ENCODE measurements at regions not wholly inside any gene's neighbourhood (a gene's known extent, or its start where the extent isn't known, plus 50 kb on each side); places are given as distances from the start of the nearest gene placed in this dataset.

- 0 out of 2 replicates have a peak, but pooled peaks have one; percentile 13 for TF ChIP-seq ZNF609 (CRISPR knock-in tag; IDR thresholded peaks at IDR 0.05; ENCODE audit: borderline replicate concordance)
- TF ChIP-seq EP300 (IDR thresholded peaks at IDR 0.05; ENCODE audit: low read depth in 2 of 2, low read length in 2 of 2): peak in 1 of 2 experiments; percentile 29; a peak in 1 of 4 replicates
- peak; percentile 44 for TF ChIP-seq EP300 (CRISPR knock-in tag; IDR thresholded peaks at IDR 0.05; ENCODE audit: borderline replicate concordance)
- 0 out of 2 replicates have a peak, but pooled peaks have one; percentile 34 for TF ChIP-seq CSRNP1 (CRISPR knock-in tag; IDR thresholded peaks at IDR 0.05)
- TF ChIP-seq, protein P1, sequence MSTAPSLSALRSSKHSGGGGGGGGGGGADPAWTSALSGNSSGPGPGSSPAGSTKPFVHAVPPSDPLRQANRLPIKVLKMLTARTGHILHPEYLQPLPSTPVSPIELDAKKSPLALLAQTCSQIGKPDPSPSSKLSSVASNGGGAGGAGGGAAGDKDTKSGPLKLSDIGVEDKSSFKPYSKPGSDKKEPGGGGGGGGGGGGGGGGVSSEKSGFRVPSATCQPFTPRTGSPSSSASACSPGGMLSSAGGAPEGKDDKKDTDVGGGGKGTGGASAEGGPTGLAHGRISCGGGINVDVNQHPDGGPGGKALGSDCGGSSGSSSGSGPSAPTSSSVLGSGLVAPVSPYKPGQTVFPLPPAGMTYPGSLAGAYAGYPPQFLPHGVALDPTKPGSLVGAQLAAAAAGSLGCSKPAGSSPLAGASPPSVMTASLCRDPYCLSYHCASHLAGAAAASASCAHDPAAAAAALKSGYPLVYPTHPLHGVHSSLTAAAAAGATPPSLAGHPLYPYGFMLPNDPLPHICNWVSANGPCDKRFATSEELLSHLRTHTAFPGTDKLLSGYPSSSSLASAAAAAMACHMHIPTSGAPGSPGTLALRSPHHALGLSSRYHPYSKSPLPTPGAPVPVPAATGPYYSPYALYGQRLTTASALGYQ (CRISPR knock-in tag; IDR thresholded peaks at IDR 0.05): peak; percentile 1; the same call in 1 of the 2 replicates
- no peak for TF ChIP-seq HHEX (CRISPR knock-in tag; IDR thresholded peaks at IDR 0.05)
- TF ChIP-seq ZNF280B (CRISPR knock-in tag; IDR thresholded peaks at IDR 0.05; ENCODE audit: borderline replicate concordance): no peak
- TF ChIP-seq SPEN (CRISPR knock-in tag; IDR thresholded peaks at IDR 0.05; ENCODE audit: low read depth): no peak
- TF ChIP-seq NPAS2 (CRISPR knock-in tag; IDR thresholded peaks at IDR 0.05; ENCODE audit: borderline replicate concordance): no peak
- TF ChIP-seq ZSCAN31 (CRISPR knock-in tag; IDR thresholded peaks at IDR 0.05; ENCODE audit: low read depth): no peak
- TF ChIP-seq NFIC (IDR thresholded peaks at IDR 0.05; ENCODE audit: low read length): 0 out of 2 replicates have a peak, but pooled peaks have one; percentile 27
- TF ChIP-seq KDM5B (CRISPR knock-in tag; IDR thresholded peaks at IDR 0.05; ENCODE audit: borderline replicate concordance): no peak
- 0 out of 2 replicates have a peak, but pooled peaks have one; percentile 21 for TF ChIP-seq NCOR1 (IDR thresholded peaks at IDR 0.05; ENCODE audit: borderline replicate concordance, low read length)
Observed at GRCh38 chr17:62164747-62165722, 100.0 kb upstream of the MED13 start (continued).

Data from HepG2 (cell line).